ENCODE measurements at regions not wholly inside any gene's neighbourhood (a gene's known extent, or its start where the extent isn't known, plus 50 kb on each side); places are given as distances from the start of the nearest gene placed in this dataset.

DNA sequence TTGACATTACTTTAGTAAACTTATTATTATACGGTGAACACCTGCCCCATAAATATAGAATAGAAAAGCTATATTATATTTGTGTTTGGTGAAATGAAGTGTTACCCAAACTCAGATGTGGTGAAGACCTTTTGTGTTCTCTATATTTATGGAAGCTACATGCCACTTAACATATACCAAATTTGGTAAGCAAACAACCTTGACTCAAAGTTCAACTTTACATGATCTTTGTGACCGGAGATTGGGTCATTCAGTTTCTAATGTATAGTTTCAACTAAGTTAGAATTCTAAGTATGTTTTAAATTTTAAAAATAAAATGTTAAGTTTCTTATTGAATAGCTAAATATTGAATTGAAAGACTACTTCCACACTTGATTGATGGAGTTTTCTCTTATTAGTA lies 288.6 kb upstream of the SEMA3D start:
- TF ChIP-seq, protein P1, sequence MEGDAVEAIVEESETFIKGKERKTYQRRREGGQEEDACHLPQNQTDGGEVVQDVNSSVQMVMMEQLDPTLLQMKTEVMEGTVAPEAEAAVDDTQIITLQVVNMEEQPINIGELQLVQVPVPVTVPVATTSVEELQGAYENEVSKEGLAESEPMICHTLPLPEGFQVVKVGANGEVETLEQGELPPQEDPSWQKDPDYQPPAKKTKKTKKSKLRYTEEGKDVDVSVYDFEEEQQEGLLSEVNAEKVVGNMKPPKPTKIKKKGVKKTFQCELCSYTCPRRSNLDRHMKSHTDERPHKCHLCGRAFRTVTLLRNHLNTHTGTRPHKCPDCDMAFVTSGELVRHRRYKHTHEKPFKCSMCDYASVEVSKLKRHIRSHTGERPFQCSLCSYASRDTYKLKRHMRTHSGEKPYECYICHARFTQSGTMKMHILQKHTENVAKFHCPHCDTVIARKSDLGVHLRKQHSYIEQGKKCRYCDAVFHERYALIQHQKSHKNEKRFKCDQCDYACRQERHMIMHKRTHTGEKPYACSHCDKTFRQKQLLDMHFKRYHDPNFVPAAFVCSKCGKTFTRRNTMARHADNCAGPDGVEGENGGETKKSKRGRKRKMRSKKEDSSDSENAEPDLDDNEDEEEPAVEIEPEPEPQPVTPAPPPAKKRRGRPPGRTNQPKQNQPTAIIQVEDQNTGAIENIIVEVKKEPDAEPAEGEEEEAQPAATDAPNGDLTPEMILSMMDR (IDR thresholded peaks at IDR 0.05): no peak
- TF ChIP-seq POLR2A (IDR thresholded peaks at IDR 0.05): no peak

All from heart left ventricle (tissue), 13 donors.